Fibroblast of villous mesenchyme (primary cell): ENCODE measurements at regions not wholly inside any gene's neighbourhood (a gene's known extent, or its start where the extent isn't known, plus 50 kb on each side); places are given as distances from the start of the nearest gene placed in this dataset.
"Not testable (repeated sequence)": the region's sequence is repeated elsewhere in the genome, so short reads cannot be mapped to it uniquely, and the experiment has no call there.

ENCODE experiments used
- DNase-seq: peaks from one replicate; pipeline ENCODE4 v3.0.0-alpha.2; 2010; ENCODE audit warnings: low read depth
- H3K4me3 ChIP-seq: 2 replicates; pipeline ENCODE4 v1.5.1; 2011; ENCODE audit warnings: low read depth, mild to moderate bottlenecking, low read length
- CTCF ChIP-seq: IDR thresholded peaks from 2 replicates; pipeline ENCODE4 v1.5.1; 2012; ENCODE audit warnings: low read depth, mild to moderate bottlenecking, low read length; ENCODE audit not compliant: insufficient read depth

GRCh38 chr4:112952313-112952700 lies 97.1 kb upstream of the ANK2 start:
- no peak overlapping the region for H3K4me3 ChIP-seq
- TF ChIP-seq CTCF: no peak
- DNase-seq: no peak

DNA sequence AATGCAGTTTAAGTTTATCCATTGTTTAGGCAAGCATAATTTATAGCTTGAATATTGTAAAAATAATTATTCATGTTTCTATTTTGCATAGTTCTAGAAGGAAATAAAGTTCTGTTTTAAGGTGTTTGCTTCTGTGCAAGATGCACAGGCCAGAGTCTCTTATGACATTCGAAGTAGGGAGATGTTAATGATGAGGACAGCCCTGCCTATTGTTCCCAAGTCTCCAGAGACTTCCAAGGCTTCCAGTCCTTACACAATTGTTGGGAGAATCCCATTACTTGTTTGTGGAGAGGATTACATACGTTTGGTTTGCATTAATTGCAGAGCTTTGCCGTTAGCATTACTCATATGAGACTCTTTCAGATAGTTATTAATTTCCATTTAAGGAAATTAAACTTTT lies 96.2 kb upstream of the ANK2 start:
- no peak for DNase-seq
- no peak overlapping the region for H3K4me3 ChIP-seq
- no peak for TF ChIP-seq CTCF

DNA sequence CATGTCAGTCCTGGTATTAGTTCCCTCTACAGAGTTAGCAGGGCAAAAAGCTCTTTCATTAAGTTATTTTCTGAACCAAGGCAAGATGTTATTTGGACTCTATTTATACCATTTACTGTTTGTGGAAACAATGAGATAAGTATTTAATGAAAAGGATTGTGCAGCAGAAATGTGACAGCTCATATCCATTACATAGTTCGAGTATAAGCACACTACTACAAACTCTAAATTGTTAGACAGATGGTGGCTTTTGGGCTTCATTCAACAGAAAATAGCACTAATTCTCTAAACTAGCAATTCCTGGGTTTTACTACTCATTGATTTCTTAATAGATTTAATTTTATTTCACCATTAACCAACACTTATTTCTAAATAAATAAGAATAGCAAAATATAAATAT lies 95.2 kb upstream of the ANK2 start:
- TF ChIP-seq CTCF: no peak
- no peak for DNase-seq
- no peak overlapping the region for H3K4me3 ChIP-seq

DNA sequence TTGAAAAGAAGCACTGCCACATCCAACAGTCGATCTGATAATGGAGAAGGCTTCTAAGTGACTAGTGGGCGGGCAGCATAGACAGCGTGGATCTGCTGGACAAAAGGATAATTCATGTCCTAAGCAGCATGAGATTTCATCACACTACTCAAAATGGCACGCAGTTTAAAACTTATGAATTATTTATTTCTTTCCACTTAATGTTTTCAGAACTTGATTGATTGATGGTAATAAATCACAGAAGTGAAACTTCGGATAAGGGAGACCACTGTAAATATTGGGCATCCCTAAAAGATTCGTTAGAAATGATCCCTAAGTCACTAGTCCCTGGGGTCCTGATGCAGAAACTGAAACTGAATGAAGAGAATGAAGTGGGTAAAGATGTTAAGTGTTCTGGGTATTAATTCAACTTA lies 93.0 kb upstream of the ANK2 start:
- no peak for DNase-seq
- no peak for TF ChIP-seq CTCF
- H3K4me3 ChIP-seq: no peak overlapping the region

DNA sequence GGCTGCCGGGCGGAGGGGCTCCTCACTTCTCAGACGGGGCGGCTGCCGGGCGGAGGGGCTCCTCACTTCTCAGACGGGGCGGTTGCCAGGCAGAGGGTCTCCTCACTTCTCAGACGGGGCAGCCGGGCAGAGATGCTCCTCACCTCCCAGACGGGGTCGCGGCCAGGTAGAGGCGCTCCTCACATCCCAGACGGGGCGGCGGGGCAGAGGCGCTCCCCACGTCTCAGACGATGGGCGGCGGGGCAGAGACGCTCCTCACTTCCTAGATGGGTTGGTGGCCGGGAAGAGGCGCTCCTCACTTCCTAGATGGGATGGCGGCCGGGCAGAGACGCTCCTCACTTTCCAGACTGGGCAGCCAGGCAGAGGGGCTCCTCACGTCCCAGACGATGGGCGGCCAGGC lies 91.7 kb upstream of the ANK2 start:
- not testable (repeated sequence) for DNase-seq, H3K4me3 ChIP-seq

- no peak for DNase-seq
- TF ChIP-seq CTCF: no peak
- no peak overlapping the region for H3K4me3 ChIP-seq
These were observed 82.6 kb upstream of the ANK2 start for GRCh38 chr4:112966701-112967488.

DNA sequence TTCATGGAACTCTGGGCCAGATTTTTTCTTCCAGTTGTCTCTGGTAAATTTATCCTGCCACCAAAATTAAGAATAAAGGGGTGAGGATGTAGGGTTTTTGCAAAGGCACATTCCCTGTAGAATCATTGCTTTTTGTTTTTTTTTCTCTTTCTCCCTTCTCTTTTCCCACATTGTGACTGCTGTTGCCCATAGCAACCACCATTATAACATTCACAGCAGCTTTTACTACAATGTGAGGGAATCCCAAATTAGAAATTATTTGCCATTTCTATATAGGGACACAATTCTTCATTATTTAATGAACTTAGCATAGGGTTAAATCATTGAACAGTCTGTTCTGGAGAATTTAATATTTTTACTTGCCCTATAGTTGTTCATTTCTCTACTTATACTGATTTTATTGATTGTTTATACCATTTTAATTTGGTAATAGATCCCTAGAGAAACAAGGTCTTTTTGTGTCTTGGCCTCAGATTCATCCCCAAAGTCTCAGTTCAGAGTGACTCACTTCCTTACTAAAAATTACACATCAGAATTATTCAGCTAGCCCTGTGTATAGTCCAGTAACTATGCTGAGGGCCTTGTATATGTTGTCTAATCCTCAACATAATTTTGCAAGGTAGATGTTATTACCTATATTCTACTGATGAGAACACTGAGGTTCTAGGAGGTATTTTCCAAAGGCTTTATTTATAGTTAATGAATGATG lies 80.8 kb upstream of the ANK2 start:
- H3K4me3 ChIP-seq: no peak overlapping the region
- no peak for TF ChIP-seq CTCF
- DNase-seq: no peak
